Upper lobe of left lung (tissue), 4 donors: ENCODE measurements at regions not wholly inside any gene's neighbourhood (a gene's known extent, or its start where the extent isn't known, plus 50 kb on each side); places are given as distances from the start of the nearest gene placed in this dataset.

ENCODE experiments used
- CTCF ChIP-seq, 6 experiments: fragments of 450-650 bp in 4 of 6; fragments of 200-600 bp in 2 of 6; sonication (generic) in 2 of 6; IDR thresholded peaks; one replicate each; pipeline ENCODE4 v1.5.1; 2016 to 2019; ENCODE audit warnings: antibody characterized with exemption in 6 of 6
- EP300 ChIP-seq, 4 donors: sonication (generic); formaldehyde crosslinking; IDR thresholded peaks; one replicate each; pipeline ENCODE4 v1.5.1; 2017; ENCODE audit warnings: antibody characterized with exemption in 4 of 4, control low read depth in 2 of 4
- POLR2AphosphoS5 ChIP-seq, 2 donors: sonication (generic); formaldehyde crosslinking; IDR thresholded peaks; one replicate each; pipeline ENCODE4 v1.5.1; 2017; ENCODE audit warnings: antibody characterized with exemption in 2 of 2

GRCh38 chr2:204180649-204181048 lies 244.1 kb downstream of the ICOS start:
- TF ChIP-seq CTCF (IDR thresholded peaks at IDR 0.05) (no peak), EP300 (IDR thresholded peaks at IDR 0.05) (no peak), POLR2AphosphoS5 (IDR thresholded peaks at IDR 0.05) (no peak)
